A549 (cell line): ENCODE measurements at regions not wholly inside any gene's neighbourhood (a gene's known extent, or its start where the extent isn't known, plus 50 kb on each side); places are given as distances from the start of the nearest gene placed in this dataset.

Experiments
- ATAC-seq, 2 experiments: fragments of 200-7000 bp in 1 of 2; fragments of >200 bp in 1 of 2; cut with Nextera tagmentation in 1 of 2; cut with Tn5 transposase in 1 of 2; 3 replicates each; pipeline versions ENCODE4 v1.8.0 to v1.9.1; 2018 to 2020; ENCODE audit warnings: mild to moderate bottlenecking in 1 of 2, moderate library complexity in 1 of 2
- CTCF ChIA-PET: fragments of 300-600 bp; sonication (Branson Sonifier 250); formaldehyde crosslinking; extraction: SDS; loops from one replicate; lab custom pipeline; 2021; ENCODE audit warnings: antibody characterized with exemption, inconsistent platforms; lab: Yijun Ruan, JAX
- POLR2A ChIA-PET: fragments of 350-600 bp; formaldehyde crosslinking; extraction: SDS; loops from one replicate; lab custom pipeline; 2021; ENCODE audit warnings: antibody characterized with exemption, inconsistent platforms; lab: Yijun Ruan, JAX
- DNase-seq, 2 experiments: peaks; one replicate each; pipeline versions ENCODE4 v3.0.0 to v3.0.0-alpha.2; 2011 to 2016; ENCODE audit warnings: low read depth in 1 of 2, low spot score in 1 of 2
- FAIRE-seq: peaks from 2 replicates; lab custom pipeline; 2011; peaks lifted over from hg19 to GRCh38; lab: Jason Lieb, UNC
- H3K27ac ChIP-seq, 2 experiments: fragments of >200 bp; sonication (Bioruptor Twin); formaldehyde crosslinking; 3 replicates each; pipeline ENCODE4 v1.5.1; 2016 to 2017
- H3K4me1 ChIP-seq: fragments of >200 bp; sonication (Bioruptor Twin); formaldehyde crosslinking; 3 replicates; pipeline ENCODE4 v1.6.1; 2016
- H3K4me2 ChIP-seq: fragments of >200 bp; sonication (Bioruptor Twin); formaldehyde crosslinking; 3 replicates; pipeline ENCODE4 v1.6.1; 2016
- H3K4me3 ChIP-seq: fragments of >200 bp; sonication (Bioruptor Twin); formaldehyde crosslinking; 3 replicates; pipeline ENCODE4 v1.5.1; 2016
- H3K9me3 ChIP-seq: fragments of >200 bp; sonication (Bioruptor Twin); formaldehyde crosslinking; 3 replicates; pipeline ENCODE4 v1.6.1; 2016
- CBX2 ChIP-seq: fragments of 200-600 bp; sonication (generic); IDR thresholded peaks from 2 replicates; pipeline ENCODE4 v1.6.1; 2016; ENCODE audit warnings: low read depth, mild to moderate bottlenecking, borderline replicate concordance
- EHF ChIP-seq: fragments of 250-450 bp; sonication (Bioruptor Pico); IDR thresholded peaks from 2 replicates; pipeline ENCODE4 v1.5.0; 2020; ENCODE audit warnings: mild to moderate bottlenecking
- EP300 ChIP-seq, 2 experiments: fragments of >200 bp; sonication (Bioruptor Twin); formaldehyde crosslinking; IDR thresholded peaks; 2 replicates in 1 of 2; 3 replicates in 1 of 2; pipeline ENCODE4 v1.6.1; 2016 to 2017
- ESRRA ChIP-seq: fragments of 150-350 bp; IDR thresholded peaks from 2 replicates; pipeline ENCODE4 v1.6.1; 2014; ENCODE audit warnings: mild to moderate bottlenecking, low read length, borderline replicate concordance
- GATA3 ChIP-seq: IDR thresholded peaks from 2 replicates; pipeline ENCODE4 v1.6.1; 2012; ENCODE audit warnings: borderline replicate concordance
- HOXA7 ChIP-seq: fragments of 250-450 bp; sonication (Bioruptor Pico); IDR thresholded peaks from 2 replicates; pipeline ENCODE4 v1.5.0; 2020; ENCODE audit warnings: mild to moderate bottlenecking, moderate library complexity
- HOXB5 ChIP-seq: fragments of 250-450 bp; sonication (Bioruptor Pico); IDR thresholded peaks from 2 replicates; pipeline ENCODE4 v1.5.0; 2020; ENCODE audit warnings: mild to moderate bottlenecking, moderate library complexity
- JUNB ChIP-seq: fragments of >200 bp; sonication (Bioruptor Twin); formaldehyde crosslinking; IDR thresholded peaks from 2 replicates; pipeline ENCODE4 v1.6.1; 2016
- MAFK ChIP-seq: fragments of 450-650 bp; IDR thresholded peaks from 2 replicates; pipeline ENCODE4 v1.6.1; 2014; ENCODE audit not compliant: partially characterized antibody
- NFE2L2 ChIP-seq: fragments of 150-350 bp; conservative IDR thresholded peaks from 2 replicates; pipeline ENCODE4 v1.6.1; 2014; ENCODE audit warnings: low read length
- PHF8 ChIP-seq: fragments of 200-600 bp; sonication (generic); IDR thresholded peaks from 2 replicates; pipeline ENCODE4 v1.6.1; 2016; ENCODE audit warnings: low read depth, mild to moderate bottlenecking, antibody characterized with exemption, moderate library complexity, borderline replicate concordance
- POLR2AphosphoS2 ChIP-seq: conservative IDR thresholded peaks from 2 replicates; pipeline ENCODE4 v1.6.1; 2012; ENCODE audit warnings: low read length, improper control_type of control experiment, inconsistent platforms
- RAD21 ChIP-seq, 2 experiments: fragments of >200 bp in 1 of 2; sonication (Bioruptor Twin) in 1 of 2; formaldehyde crosslinking in 1 of 2; IDR thresholded peaks in 1 of 2; conservative IDR thresholded peaks in 1 of 2; 2 replicates in 1 of 2; 3 replicates in 1 of 2; pipeline ENCODE4 v1.6.1; 2012 to 2018; ENCODE audit warnings: inconsistent platforms in 1 of 2
- RARB ChIP-seq: fragments of 250-450 bp; sonication (Bioruptor Pico); IDR thresholded peaks from 2 replicates; pipeline ENCODE4 v1.8.0; 2021; ENCODE audit warnings: mild to moderate bottlenecking, moderate library complexity
- RCOR1 ChIP-seq: fragments of 150-350 bp; IDR thresholded peaks from 2 replicates; pipeline ENCODE4 v1.6.1; 2014; ENCODE audit warnings: antibody characterized with exemption, low read length, low read depth
- TP53 ChIP-seq: fragments of 250-450 bp; sonication (Bioruptor Pico); IDR thresholded peaks from 2 replicates; pipeline ENCODE4 v1.5.0; 2021; ENCODE audit warnings: mild to moderate bottlenecking, moderate library complexity
- ZFP36 ChIP-seq: fragments of 450-650 bp; IDR thresholded peaks from 2 replicates; pipeline ENCODE4 v1.6.1; 2014; ENCODE audit warnings: borderline replicate concordance; ENCODE audit not compliant: partially characterized antibody
- ZNF302 ChIP-seq: fragments of 250-450 bp; sonication (Bioruptor Pico); IDR thresholded peaks from 2 replicates; pipeline ENCODE4 v1.9.0; 2021; ENCODE audit warnings: inconsistent platforms, mild to moderate bottlenecking, moderate library complexity
- WGBS: methylation state at CpG from one replicate; pipeline ENCODE4 v1.1.6; 2017; ENCODE audit errors: missing lambda C conversion rate; 5-methylcytosine and 5-hydroxymethylcytosine counted together
- TF ChIP-seq, protein P1 (sequence below): fragments of >200 bp; sonication (Bioruptor Twin); formaldehyde crosslinking; IDR thresholded peaks from 3 replicates; pipeline ENCODE4 v1.6.1; 2016
- TF ChIP-seq, protein P2 (sequence below): fragments of >200 bp; sonication (Bioruptor Twin); formaldehyde crosslinking; IDR thresholded peaks from 3 replicates; pipeline ENCODE4 v1.5.1; 2016
- TF ChIP-seq, protein P3 (sequence below): fragments of 450-650 bp; IDR thresholded peaks from 2 replicates; pipeline ENCODE4 v1.6.1; 2014; ENCODE audit warnings: antibody characterized with exemption
- TF ChIP-seq, protein P4 (sequence below): fragments of 250-450 bp; sonication (Bioruptor Pico); IDR thresholded peaks from 2 replicates; pipeline ENCODE4 v1.5.0; 2020; ENCODE audit warnings: low read depth, mild to moderate bottlenecking, moderate library complexity

DNA sequence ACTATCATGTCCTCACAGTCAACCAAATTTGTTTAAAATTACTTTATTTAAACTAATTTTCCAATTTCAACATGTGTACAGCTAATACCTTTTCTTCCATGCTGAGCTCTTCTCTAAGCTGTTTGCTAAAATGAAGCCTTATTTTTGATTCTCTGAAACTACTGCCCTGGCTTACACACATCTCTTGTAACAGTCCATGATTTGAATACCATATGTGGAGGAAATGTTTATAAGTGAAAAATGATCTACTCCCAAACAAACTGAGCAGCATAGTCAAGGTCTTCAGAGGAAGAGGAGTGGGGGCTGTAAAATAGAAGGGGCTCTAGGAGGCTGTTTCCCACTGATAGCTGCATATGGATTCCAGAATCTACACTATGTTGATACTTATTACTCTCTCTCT lies 188.7 kb downstream of the ANKRD50 start:
- no peak for FAIRE-seq
- Histone ChIP-seq H3K4me3 (no peak overlapping the region), H3K9me3 (no peaks in the 10 kb centered on the region), H3K4me1 (no peaks in the 10 kb centered on the region), H3K27ac (no peak overlapping the region), H3K4me2 (no peak overlapping the region)
- CTCF ChIA-PET, result no interaction called here
- POLR2A ChIA-PET, result no interaction called here
- no peak for TF ChIP-seq ZFP36
- TF ChIP-seq RAD21 (conservative IDR thresholded peaks at IDR 0.05 in 1 of 2, IDR thresholded peaks at IDR 0.05 in 1 of 2), result no peak
- no peak for TF ChIP-seq NFE2L2
- no peak for TF ChIP-seq JUNB
- TF ChIP-seq TP53 (CRISPR knock-in tag), result no peak
- TF ChIP-seq, protein P1, sequence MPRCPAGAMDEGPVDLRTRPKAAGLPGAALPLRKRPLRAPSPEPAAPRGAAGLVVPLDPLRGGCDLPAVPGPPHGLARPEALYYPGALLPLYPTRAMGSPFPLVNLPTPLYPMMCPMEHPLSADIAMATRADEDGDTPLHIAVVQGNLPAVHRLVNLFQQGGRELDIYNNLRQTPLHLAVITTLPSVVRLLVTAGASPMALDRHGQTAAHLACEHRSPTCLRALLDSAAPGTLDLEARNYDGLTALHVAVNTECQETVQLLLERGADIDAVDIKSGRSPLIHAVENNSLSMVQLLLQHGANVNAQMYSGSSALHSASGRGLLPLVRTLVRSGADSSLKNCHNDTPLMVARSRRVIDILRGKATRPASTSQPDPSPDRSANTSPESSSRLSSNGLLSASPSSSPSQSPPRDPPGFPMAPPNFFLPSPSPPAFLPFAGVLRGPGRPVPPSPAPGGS, result no peak
- no peak for TF ChIP-seq MAFK
- no peak for TF ChIP-seq HOXB5
- no peak for TF ChIP-seq ZNF302 (CRISPR knock-in tag)
- TF ChIP-seq POLR2AphosphoS2, result no peak
- DNase-seq, result no peak
- ATAC-seq, result no peak

DNA sequence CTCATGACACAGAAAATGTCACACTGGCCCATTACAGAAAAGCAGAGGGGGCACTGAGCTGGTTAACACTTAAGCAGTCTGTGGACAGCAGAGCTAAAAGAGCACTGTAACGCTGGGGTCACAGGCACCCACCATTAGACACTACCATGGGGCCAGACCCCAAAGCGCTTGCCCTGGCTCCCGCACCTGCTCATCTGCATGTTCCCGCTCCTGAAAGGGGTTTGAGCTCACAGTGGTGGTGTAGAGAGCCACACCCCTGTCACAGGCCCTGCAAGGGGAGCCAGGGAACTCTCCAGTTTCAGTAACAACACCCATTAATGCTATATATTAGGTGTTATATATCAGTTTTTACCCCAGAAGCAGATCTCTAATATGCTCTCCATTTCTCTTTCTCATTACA lies 187.0 kb downstream of the ANKRD50 start:
- ATAC-seq, result no peak
- POLR2A ChIA-PET, result no interaction called here
- Histone ChIP-seq H3K9me3 (no peaks in the 10 kb centered on the region), H3K27ac (no peak overlapping the region), H3K4me1 (no peaks in the 10 kb centered on the region), H3K4me3 (no peak overlapping the region), H3K4me2 (no peak overlapping the region)
- WGBS, result 89% methylated on average over 4 of the region's 4 CpGs
- CTCF ChIA-PET, result no interaction called here
- DNase-seq, result no peak
- FAIRE-seq, result no peak
- no peak for TF ChIP-seq ESRRA
- TF ChIP-seq POLR2AphosphoS2, result no peak
- TF ChIP-seq NFE2L2, result no peak
- TF ChIP-seq JUNB, result no peak
- no peak for TF ChIP-seq RCOR1
- TF ChIP-seq PHF8, result no peak
- no peak for TF ChIP-seq EHF (CRISPR knock-in tag)
- TF ChIP-seq, protein P2, sequence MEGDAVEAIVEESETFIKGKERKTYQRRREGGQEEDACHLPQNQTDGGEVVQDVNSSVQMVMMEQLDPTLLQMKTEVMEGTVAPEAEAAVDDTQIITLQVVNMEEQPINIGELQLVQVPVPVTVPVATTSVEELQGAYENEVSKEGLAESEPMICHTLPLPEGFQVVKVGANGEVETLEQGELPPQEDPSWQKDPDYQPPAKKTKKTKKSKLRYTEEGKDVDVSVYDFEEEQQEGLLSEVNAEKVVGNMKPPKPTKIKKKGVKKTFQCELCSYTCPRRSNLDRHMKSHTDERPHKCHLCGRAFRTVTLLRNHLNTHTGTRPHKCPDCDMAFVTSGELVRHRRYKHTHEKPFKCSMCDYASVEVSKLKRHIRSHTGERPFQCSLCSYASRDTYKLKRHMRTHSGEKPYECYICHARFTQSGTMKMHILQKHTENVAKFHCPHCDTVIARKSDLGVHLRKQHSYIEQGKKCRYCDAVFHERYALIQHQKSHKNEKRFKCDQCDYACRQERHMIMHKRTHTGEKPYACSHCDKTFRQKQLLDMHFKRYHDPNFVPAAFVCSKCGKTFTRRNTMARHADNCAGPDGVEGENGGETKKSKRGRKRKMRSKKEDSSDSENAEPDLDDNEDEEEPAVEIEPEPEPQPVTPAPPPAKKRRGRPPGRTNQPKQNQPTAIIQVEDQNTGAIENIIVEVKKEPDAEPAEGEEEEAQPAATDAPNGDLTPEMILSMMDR, result no peak

DNA sequence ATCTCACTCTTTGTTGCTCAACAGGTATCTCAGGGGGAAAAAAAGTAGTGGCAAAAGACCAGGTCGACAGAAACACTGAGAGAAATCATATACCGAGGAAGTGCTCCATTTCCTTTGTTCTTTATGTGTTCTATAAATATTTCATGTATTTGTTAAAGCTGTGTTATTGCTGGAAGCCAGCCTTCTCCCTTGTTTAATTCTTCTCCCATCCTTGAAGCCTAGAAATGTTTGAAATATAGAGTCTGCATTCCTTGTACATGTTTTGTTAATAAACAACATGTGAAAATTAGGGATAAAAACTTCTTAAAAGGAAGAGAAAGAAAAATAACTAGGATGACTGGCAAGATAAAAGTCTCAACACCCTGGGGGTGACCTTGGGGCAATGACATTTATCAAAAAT lies 186.2 kb downstream of the ANKRD50 start:
- DNase-seq (no peak), FAIRE-seq (no peak), ATAC-seq (no peak)
- CTCF ChIA-PET, result no interaction called here
- no peak overlapping the region for H3K27ac ChIP-seq
- no peak for TF ChIP-seq JUNB
- TF ChIP-seq CBX2, result no peak
- no peak for TF ChIP-seq HOXB5
- WGBS, result 16% methylated on average over 2 of the region's 2 CpGs
- H3K4me1 ChIP-seq, result no peaks in the 10 kb centered on the region
- POLR2A ChIA-PET, result no interaction called here
- H3K4me3 ChIP-seq, result no peak overlapping the region
- H3K4me2 ChIP-seq, result no peak overlapping the region
- H3K9me3 ChIP-seq, result no peaks in the 10 kb centered on the region

DNA sequence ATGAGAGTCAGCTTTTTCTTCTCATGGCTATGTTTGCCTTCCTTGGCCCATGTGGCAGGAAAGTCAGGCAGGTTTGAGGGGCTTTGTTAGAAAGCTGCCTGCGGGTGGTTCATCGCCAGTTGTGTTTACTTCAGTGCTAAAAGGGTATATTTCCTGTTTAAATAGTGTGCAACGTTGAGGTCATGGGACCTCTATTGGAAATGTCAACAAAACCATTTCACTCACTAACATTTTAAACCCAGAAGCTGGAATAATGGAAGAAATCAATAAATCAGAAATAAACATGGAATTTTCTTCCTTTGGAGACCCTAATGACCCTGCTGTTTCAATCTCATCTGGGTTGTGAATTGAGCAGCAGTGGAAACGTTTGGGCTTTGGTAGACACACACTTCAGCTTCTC lies 185.8 kb downstream of the ANKRD50 start:
- Histone ChIP-seq H3K4me2 (no peak overlapping the region), H3K4me1 (no peaks in the 10 kb centered on the region), H3K9me3 (no peaks in the 10 kb centered on the region), H3K27ac (no peak overlapping the region), H3K4me3 (no peak overlapping the region)
- no peak for TF ChIP-seq EP300 (IDR thresholded peaks at IDR 0.05)
- TF ChIP-seq HOXA7 (CRISPR knock-in tag), result no peak
- TF ChIP-seq, protein P2, result no peak
- no peak for TF ChIP-seq RARB (CRISPR knock-in tag)
- TF ChIP-seq, protein P3, sequence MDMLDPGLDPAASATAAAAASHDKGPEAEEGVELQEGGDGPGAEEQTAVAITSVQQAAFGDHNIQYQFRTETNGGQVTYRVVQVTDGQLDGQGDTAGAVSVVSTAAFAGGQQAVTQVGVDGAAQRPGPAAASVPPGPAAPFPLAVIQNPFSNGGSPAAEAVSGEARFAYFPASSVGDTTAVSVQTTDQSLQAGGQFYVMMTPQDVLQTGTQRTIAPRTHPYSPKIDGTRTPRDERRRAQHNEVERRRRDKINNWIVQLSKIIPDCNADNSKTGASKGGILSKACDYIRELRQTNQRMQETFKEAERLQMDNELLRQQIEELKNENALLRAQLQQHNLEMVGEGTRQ, result no peak
- no peak for TF ChIP-seq ZFP36
- TF ChIP-seq, protein P4, sequence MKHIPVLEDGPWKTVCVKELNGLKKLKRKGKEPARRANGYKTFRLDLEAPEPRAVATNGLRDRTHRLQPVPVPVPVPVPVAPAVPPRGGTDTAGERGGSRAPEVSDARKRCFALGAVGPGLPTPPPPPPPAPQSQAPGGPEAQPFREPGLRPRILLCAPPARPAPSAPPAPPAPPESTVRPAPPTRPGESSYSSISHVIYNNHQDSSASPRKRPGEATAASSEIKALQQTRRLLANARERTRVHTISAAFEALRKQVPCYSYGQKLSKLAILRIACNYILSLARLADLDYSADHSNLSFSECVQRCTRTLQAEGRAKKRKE (CRISPR knock-in tag), result no peak
- no peak for TF ChIP-seq GATA3
- no peak for TF ChIP-seq TP53 (CRISPR knock-in tag)
- TF ChIP-seq, protein P1, result no peak
- no peak for ATAC-seq
- no peak for DNase-seq
- no peak for FAIRE-seq
- 47% methylated on average over 4 of the region's 4 CpGs for WGBS
- CTCF ChIA-PET, result no interaction called here
- POLR2A ChIA-PET, result no interaction called here
